Neural crest cell (in vitro differentiated cells): ENCODE measurements at regions not wholly inside any gene's neighbourhood (a gene's known extent, or its start where the extent isn't known, plus 50 kb on each side); places are given as distances from the start of the nearest gene placed in this dataset.

ENCODE experiments used
- DNase-seq: peaks from one replicate; pipeline ENCODE4 v3.0.0; 2021; ENCODE audit warnings: low read depth, mixed read lengths, low spot score
- H3K27ac Mint-ChIP-seq: one replicate; pipeline ENCODE4 v1.8.0; 2021; ENCODE audit warnings: mild to moderate bottlenecking, mixed read lengths; ENCODE audit not compliant: unreplicated experiment
- H3K27me3 Mint-ChIP-seq: 2 replicates; pipeline ENCODE4 v1.8.0; 2021; ENCODE audit warnings: low read depth, mild to moderate bottlenecking, mixed read lengths
- H3K36me3 Mint-ChIP-seq: 2 replicates; pipeline ENCODE4 v1.8.0; 2021; ENCODE audit warnings: low read depth, mild to moderate bottlenecking, mixed read lengths
- H3K4me1 Mint-ChIP-seq: 2 replicates; pipeline ENCODE4 v1.8.0; 2021; ENCODE audit warnings: mixed read lengths
- H3K4me3 Mint-ChIP-seq: one replicate; pipeline ENCODE4 v1.8.0; 2021; ENCODE audit warnings: mild to moderate bottlenecking, mixed read lengths
- H3K9me3 Mint-ChIP-seq: 2 replicates; pipeline ENCODE4 v1.8.0; 2021; ENCODE audit warnings: mixed read lengths
- TF ChIP-seq, protein P1 (sequence below): fragments of 200-600 bp; sonication (generic); conservative IDR thresholded peaks from 2 replicates; pipeline ENCODE4 v1.5.0; 2021; ENCODE audit warnings: antibody characterized with exemption, mild to moderate bottlenecking

DNA sequence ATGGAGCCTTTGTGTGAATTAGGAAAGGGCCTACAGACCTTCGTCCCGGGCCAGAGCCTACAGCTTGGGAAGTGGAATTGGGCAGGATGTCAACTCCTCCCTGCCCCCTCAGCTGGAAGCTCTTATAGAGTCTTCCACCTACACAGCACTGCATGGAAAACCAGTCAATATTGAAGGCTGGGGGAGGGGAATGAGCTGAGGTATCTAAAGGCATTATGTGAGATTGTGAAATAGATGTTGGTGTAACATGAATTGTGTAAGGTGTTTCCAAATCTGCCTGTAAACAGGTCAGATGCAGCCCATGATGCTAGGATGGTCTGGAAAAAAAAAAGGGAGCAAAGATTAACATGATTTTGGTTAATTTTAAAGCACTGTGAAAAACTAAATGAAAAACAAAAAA lies 433.5 kb upstream of the POU3F3 start:
- H3K27ac Mint-ChIP-seq = no peak overlapping the region
- H3K27me3 Mint-ChIP-seq = no peaks in the 10 kb centered on the region
- no peak for DNase-seq
- peaks cover 2% of the 10 kb centered on the region for H3K9me3 Mint-ChIP-seq
- no peak overlapping the region for H3K4me3 Mint-ChIP-seq
- TF ChIP-seq, protein P1, sequence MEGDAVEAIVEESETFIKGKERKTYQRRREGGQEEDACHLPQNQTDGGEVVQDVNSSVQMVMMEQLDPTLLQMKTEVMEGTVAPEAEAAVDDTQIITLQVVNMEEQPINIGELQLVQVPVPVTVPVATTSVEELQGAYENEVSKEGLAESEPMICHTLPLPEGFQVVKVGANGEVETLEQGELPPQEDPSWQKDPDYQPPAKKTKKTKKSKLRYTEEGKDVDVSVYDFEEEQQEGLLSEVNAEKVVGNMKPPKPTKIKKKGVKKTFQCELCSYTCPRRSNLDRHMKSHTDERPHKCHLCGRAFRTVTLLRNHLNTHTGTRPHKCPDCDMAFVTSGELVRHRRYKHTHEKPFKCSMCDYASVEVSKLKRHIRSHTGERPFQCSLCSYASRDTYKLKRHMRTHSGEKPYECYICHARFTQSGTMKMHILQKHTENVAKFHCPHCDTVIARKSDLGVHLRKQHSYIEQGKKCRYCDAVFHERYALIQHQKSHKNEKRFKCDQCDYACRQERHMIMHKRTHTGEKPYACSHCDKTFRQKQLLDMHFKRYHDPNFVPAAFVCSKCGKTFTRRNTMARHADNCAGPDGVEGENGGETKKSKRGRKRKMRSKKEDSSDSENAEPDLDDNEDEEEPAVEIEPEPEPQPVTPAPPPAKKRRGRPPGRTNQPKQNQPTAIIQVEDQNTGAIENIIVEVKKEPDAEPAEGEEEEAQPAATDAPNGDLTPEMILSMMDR = no peak
- H3K36me3 Mint-ChIP-seq = no peaks in the 10 kb centered on the region
- H3K4me1 Mint-ChIP-seq = peaks cover 23% of the 10 kb centered on the region

DNA sequence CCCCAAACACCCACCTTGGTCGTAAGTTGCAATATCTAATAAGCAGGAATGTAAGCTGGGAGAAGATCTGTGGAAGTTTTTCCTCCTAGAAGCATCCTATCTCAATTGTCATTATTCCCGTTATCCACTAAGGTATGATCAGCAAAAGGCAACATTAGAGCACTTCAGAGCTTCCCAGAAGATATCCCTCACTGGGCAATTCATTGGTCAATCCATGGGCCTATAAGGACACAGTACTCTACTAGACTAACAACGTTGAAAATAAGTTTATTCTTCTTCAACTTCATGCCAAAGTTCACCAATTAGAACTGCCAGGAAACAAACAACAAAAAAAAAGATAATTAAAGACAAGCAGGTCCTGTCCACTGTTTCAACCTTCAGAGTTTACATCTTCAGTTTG lies 433.0 kb upstream of the POU3F3 start:
- TF ChIP-seq, protein P1 = no peak
- no peaks in the 10 kb centered on the region for H3K27me3 Mint-ChIP-seq
- no peak overlapping the region for H3K4me3 Mint-ChIP-seq
- H3K36me3 Mint-ChIP-seq = no peaks in the 10 kb centered on the region
- H3K4me1 Mint-ChIP-seq = peaks cover 19% of the 10 kb centered on the region
- no peak for DNase-seq
- H3K27ac Mint-ChIP-seq = no peak overlapping the region
- H3K9me3 Mint-ChIP-seq = peaks cover 2% of the 10 kb centered on the region

DNA sequence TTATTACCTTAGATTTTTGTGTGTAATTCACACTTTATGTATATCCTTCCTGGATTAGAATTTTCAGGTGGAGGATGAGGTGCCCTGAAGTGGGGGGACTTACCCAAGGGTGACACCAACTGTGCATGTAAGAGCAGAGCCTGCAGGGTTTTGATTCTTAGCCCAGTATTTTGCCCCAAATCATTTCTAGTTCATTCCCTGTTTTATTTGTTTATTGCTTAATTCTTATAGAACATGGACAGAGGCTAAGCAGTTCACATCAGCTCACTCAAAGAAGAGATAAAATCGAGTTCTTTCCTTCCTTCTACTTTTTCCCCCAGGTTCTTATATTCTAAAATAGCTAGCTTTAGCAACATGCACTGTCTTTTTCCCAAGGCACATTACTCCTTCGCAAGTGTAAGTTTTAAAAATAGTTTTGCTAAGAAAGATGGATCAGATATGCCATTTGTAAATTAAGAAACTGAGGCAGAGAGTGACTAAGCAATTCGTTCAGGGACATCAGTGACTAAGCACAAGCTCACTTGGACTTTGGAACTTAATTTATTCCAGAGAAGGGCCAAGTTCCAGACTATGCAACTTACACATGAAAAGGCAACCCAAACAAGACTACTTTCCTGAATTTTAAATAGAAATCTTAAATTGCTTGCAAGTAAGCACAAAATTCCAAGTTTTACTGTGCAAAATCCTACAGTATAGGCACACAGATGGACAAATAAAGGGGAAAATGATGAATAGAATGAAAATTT lies 427.9 kb upstream of the POU3F3 start:
- peaks cover 24% of the 10 kb centered on the region for H3K4me1 Mint-ChIP-seq
- peaks cover under 1% of the 10 kb centered on the region for H3K9me3 Mint-ChIP-seq
- H3K36me3 Mint-ChIP-seq = no peaks in the 10 kb centered on the region
- no peak overlapping the region for H3K27ac Mint-ChIP-seq
- no peaks in the 10 kb centered on the region for H3K27me3 Mint-ChIP-seq
- H3K4me3 Mint-ChIP-seq = no peak overlapping the region
- TF ChIP-seq, protein P1 = no peak
- DNase-seq = no peak

DNA sequence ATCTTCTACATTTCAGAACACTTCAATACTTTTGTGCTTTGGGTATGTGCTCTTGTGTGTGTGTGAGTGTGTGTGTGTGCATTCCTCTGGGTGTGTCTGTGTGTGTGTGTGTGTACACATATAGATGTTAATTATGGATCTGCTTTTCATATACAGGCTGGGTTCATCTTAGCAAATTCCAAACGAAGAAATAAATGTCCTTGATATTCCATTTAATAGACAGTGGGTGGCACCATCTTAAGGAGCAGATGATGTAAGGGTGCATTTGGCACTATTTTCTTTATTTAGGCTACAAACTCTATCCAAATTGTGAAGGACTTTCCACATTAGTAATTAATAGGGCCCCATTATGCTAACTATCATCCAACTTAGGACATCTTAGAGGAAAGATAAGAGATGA lies 425.8 kb upstream of the POU3F3 start:
- DNase-seq = no peak
- Mint-ChIP-seq H3K27ac (no peak overlapping the region), H3K4me3 (no peak overlapping the region), H3K4me1 (peaks cover 45% of the 10 kb centered on the region), H3K27me3 (no peaks in the 10 kb centered on the region), H3K36me3 (no peaks in the 10 kb centered on the region), H3K9me3 (no peaks in the 10 kb centered on the region)
- TF ChIP-seq, protein P1 = no peak

DNA sequence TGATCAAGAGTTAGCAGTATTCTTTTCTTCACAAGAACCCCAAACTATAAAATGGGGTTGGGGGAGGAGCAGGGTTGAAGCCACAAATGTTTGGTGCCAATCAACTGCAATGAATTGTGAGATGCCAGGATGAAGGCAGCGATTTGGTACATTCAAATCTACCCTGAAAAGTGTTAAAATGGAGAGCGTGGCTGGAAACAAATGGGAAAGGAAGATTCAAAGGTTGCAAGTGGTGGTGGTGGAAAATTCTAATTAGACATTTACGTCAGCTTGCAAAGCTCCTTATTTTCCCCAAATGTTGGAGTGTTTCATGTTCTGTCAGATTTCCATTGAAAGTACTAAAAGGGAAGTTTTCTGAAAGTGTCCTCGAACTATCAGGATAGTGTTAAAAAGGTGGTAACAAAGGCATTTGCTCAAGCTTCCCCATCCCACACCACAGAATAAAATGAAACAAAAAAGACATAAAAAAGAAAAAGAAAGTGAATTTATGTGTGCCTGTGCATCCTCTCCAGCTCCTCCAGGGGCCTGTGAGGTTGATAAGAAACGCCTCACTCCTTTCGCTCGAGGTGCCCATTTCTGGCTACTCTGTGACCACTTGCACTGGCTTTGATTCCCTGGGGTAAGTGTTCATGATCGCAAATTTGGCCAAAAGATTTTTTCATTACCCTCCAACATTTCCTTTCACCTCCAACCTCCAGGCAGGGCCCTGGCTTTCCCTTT lies 424.1 kb upstream of the POU3F3 start:
- TF ChIP-seq, protein P1 = no peak
- no peak for DNase-seq
- Mint-ChIP-seq H3K4me3 (peak overlapping the region; percentile 52), H3K9me3 (no peaks in the 10 kb centered on the region), H3K27ac (peak overlapping the region; percentile 86), H3K4me1 (peaks cover 61% of the 10 kb centered on the region), H3K27me3 (no peaks in the 10 kb centered on the region), H3K36me3 (no peaks in the 10 kb centered on the region)
